Urinary bladder (tissue), 3 donors: ENCODE measurements at regions not wholly inside any gene's neighbourhood (a gene's known extent, or its start where the extent isn't known, plus 50 kb on each side); places are given as distances from the start of the nearest gene placed in this dataset.
"Not testable (repeated sequence)": the region's sequence is repeated elsewhere in the genome, so short reads cannot be mapped to it uniquely, and the experiment has no call there.

Experiments
- DNase-seq: peaks from one replicate; pipeline ENCODE4 v3.0.0-alpha.2; 2015; ENCODE audit errors: extremely low spot score
- H3K27ac ChIP-seq: one replicate; pipeline ENCODE4 v1.5.1; 2013; ENCODE audit warnings: low read depth, mild to moderate bottlenecking, moderate library complexity
- H3K36me3 ChIP-seq: one replicate; pipeline ENCODE4 v1.6.1; 2013; ENCODE audit warnings: mild to moderate bottlenecking, moderate library complexity; ENCODE audit not compliant: insufficient read depth
- H3K4me1 ChIP-seq: one replicate; pipeline ENCODE4 v1.6.1; 2013; ENCODE audit warnings: mild to moderate bottlenecking, moderate library complexity; ENCODE audit not compliant: insufficient read depth
- H3K4me3 ChIP-seq: one replicate; pipeline ENCODE4 v1.5.1; 2013; ENCODE audit warnings: low read depth, low read length
- WGBS: extraction: QIAGEN DNeasy Blood & Tissue Kit; methylation state at CpG from one replicate; pipeline ENCODE4 v1.1.7; 2013; 5-methylcytosine and 5-hydroxymethylcytosine counted together
- donor health status: healthy with polysubstance abuse.
- donor health status: healthy.

DNA sequence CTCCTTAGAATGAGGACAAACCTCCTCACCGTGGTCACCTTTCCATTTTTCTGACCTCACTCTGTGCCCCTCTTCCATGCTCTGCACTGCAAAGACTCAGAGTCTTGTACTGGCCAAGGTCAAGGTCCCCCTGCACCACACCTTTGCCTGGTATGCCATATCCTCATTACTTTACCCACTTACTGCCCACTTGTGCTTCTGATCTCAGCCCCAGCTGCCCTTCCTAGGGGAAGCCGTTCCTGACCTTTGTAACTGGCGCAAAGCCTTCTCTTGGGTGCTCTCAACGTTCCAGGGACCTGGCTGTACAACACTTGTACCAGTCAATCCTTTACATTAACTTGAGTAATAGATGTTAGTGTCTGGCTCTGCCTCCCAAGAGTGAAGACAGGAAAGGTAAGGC is 256.0 kb downstream of the SV2B start:
- Histone ChIP-seq H3K27ac (no peak overlapping the region), H3K4me3 (no peak overlapping the region), H3K4me1 (no peaks in the 10 kb centered on the region), H3K36me3 (no peaks in the 10 kb centered on the region)
- no peak for DNase-seq
- WGBS, result 79% methylated on average over 4 of the region's 4 CpGs

DNA sequence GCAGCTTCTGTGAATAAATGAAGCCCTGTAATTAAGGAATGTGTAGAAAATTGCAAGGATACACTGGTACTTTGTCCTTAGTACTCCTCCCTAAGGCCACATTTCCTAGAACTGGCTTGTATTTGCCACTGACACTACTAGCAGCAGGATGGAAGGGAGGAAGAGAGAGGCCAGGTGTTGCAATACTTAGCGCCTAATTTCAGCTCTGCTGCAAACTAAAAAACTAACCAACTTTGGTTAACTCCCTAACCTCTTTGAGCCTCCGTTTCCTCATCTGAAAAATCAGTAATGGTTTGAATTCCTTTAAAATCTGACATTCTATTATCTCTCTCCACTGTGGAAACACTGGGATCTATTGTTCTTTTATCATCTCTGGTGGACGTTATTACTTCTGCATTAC is 257.0 kb downstream of the SV2B start:
- no peaks in the 10 kb centered on the region for H3K4me1 ChIP-seq
- no peak for DNase-seq
- no peaks in the 10 kb centered on the region for H3K36me3 ChIP-seq
- H3K4me3 ChIP-seq, result no peak overlapping the region
- H3K27ac ChIP-seq, result no peak overlapping the region
- 64% methylated on average over 3 of the region's 3 CpGs for whole genome bisulfite sequencing

DNA sequence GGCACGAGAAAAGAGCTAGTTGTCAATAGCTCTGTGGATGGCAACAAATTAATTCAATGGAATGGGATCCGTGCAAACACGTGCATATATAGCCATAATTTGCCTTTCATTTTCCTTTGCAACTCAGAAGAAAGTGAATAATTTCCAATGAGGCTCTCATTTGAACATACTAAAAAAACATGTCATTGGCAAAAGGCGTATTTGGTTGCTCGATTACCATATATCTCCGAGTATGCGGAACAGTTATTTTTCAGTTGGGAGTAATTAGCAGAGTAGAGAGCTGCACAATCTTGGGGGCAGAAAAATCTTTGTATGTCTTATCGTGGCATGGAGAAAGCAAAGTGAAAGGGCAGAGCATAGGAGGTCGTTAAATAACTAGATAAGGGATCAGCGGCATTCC is 257.4 kb downstream of the SV2B start:
- H3K4me1 ChIP-seq, result no peaks in the 10 kb centered on the region
- H3K36me3 ChIP-seq, result no peaks in the 10 kb centered on the region
- H3K4me3 ChIP-seq, result no peak overlapping the region
- DNase-seq, result no peak
- no peak overlapping the region for H3K27ac ChIP-seq
- 72% methylated on average over 10 of the region's 10 CpGs for WGBS

DNA sequence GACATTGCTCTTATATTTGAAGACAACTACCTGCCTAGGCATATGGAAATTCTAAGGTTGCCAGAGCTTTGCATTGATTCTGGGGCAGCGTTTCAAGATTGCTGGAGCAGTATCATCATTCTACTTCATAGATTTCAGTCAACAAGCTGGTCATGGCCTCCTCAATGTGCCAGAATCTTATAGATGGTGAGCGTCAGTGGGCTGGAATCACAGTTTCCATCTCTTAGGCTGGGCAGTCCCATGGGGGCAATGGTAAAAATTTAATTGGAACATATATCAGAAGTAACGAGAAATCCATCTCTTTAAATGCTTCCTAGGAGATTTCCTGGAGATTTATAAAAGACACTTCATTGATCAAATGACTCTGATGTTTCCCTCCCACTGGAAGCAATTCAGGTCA is 258.3 kb downstream of the SV2B start:
- H3K27ac ChIP-seq, result no peak overlapping the region
- H3K4me3 ChIP-seq, result no peak overlapping the region
- DNase-seq, result no peak
- 65% methylated on average over 3 of the region's 3 CpGs for WGBS
- H3K4me1 ChIP-seq, result no peaks in the 10 kb centered on the region
- no peaks in the 10 kb centered on the region for H3K36me3 ChIP-seq

DNA sequence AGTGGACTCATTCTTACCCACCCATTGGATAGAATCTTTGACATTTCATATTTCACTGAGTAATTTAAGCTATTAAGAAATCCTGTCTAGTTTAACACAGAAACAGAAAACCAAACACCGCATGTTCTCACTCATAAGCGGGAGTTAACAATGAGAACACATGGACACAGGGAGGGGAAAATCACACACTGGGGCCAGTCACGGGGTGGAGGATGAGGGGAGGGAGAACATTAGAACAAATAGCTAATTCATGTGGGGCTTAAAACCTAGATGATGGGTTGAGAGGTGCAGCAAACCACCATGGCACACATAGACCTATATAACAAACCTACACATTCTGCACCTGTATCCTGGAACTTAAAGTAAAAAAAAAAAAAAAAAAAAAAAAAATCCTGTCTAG is 261.6 kb downstream of the SV2B start:
- H3K4me1 ChIP-seq, H3K4me3 ChIP-seq, DNase-seq, H3K36me3 ChIP-seq, H3K27ac ChIP-seq: not testable (repeated sequence)
- 72% methylated on average over 3 of the region's 3 CpGs for WGBS

DNA sequence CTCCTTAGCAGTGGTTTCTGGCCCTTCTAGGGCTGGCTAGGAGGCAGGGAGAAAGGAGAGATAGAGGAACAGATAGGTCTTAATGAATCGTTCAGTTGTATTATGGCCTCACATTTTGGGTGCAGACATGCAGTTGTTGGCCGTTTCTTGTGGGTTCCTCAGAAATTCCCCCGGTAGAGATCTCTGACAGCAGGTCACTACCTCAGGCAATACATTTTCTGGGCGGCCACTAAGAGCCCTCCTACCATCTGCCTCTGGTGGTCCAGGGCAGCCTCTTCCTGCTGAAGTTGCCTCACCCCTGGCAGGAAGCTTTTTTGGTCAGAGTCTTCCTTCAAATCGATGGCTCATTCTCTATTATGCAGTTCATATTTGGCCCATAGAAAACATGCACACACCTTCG is 266.1 kb downstream of the SV2B start:
- Histone ChIP-seq H3K4me1 (no peaks in the 10 kb centered on the region), H3K27ac (no peak overlapping the region), H3K4me3 (no peak overlapping the region), H3K36me3 (no peaks in the 10 kb centered on the region)
- 84% methylated on average over 6 of the region's 6 CpGs for WGBS
- no peak for DNase-seq

DNA sequence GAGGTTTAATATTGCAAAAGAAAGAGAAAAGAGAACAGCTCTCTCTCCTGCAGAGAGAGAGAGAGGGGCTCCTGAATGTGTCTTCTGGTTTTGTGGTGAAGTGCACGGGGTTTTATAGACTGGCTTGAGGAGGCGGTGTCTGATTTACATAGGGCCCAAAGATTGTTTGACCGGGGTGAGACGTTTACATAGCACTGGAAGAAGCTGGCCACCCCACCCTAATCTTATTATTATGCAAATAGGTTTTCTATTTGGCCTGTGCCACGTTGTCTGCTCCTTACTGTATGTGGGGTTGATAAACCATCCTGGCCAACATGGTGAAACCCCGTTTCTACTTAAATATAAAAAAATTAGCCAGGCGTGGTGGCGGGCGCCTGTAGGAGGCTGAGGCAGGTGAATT is 268.6 kb downstream of the SV2B start:
- WGBS, result 61% methylated on average over 9 of the region's 9 CpGs
- Histone ChIP-seq H3K4me3 (no peak overlapping the region), H3K36me3 (no peaks in the 10 kb centered on the region), H3K4me1 (no peaks in the 10 kb centered on the region), H3K27ac (no peak overlapping the region)
- no peak for DNase-seq

DNA sequence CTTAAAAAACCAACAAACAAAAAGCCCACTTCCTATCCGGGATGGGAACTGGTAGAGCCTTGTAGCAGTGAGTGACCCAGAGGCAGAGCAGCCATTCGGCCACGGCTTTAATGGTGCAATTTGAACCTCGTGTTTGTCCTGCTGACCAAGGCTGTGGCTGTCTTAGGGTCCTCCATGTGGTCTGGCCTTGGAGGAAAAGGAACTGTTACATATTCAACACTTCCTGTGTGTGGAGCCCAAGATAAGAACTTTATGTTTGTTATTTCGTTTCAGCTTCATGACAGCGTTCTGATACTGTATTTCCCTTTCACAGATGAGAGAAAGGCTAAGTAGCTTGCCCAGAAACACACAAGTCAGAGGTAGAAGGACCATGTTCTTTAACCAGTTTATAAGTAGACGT is 269.8 kb downstream of the SV2B start:
- Histone ChIP-seq H3K4me3 (no peak overlapping the region), H3K4me1 (no peaks in the 10 kb centered on the region), H3K27ac (no peak overlapping the region), H3K36me3 (no peaks in the 10 kb centered on the region)
- DNase-seq, result no peak
- 49% methylated on average over 7 of the region's 7 CpGs for WGBS

DNA sequence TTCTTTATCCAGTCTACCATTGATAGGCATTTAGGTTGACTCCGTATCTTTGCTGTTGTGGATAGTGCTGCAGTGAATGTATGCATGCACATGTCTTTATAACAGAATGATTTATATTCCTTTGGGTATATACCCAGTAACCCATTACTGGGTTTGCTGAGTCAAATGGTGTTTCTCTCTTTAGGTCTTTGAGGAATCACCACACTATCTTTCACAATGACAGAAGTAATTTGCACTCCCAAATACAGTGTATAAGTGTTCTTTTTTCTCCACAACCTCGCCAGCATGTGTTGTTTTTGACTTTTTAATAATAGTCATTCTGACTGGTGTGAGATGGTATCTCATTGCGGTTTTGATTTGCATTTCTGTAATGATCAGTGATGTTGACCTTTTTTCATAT is 271.3 kb downstream of the SV2B start:
- H3K36me3 ChIP-seq, DNase-seq, H3K4me1 ChIP-seq, H3K27ac ChIP-seq, H3K4me3 ChIP-seq: not testable (repeated sequence)
- WGBS, result 89% methylated on average over 3 of the region's 3 CpGs

DNA sequence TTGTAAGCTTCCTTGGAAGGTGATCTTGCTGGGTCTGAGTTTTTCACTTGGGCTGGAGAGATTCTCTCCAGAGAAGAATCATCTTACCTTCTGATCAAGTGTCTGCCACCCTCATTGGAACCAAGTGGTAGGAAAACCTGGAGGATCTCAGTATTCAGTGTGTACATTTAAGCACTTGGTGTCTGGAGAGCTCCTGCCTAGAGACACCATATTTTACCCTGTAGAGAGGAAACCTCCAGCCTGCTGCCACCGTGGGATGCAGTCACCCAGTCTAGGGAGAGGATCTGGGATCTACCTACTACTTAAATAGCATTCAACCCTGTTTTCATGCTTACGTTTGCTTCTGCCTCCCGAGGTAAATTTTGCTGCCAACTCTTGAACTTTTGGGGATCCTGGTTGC is 274.3 kb downstream of the SV2B start:
- Histone ChIP-seq H3K4me1 (no peaks in the 10 kb centered on the region), H3K27ac (no peak overlapping the region), H3K36me3 (no peaks in the 10 kb centered on the region), H3K4me3 (no peak overlapping the region)
- 88% methylated on average over 3 of the region's 3 CpGs for WGBS
- no peak for DNase-seq

DNA sequence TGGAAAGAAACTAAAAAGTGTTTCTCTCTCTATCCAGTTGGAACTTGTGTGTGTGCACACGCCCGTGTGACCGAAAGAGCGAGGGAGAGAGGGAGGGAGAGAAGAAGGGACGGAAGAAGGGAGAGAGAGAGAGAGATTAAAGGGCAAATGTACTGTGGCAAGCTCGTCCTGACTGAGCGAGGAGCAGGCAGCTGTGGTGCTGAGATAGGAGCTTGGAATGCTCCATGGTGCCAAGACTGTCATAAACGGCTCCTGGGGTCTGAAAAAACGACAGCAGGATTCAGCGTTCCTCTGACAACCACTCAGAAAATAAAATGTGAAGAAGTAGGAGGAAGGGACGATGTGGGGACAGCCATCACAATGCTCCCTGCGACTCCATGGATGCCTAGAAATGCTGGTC is 276.0 kb downstream of the SV2B start:
- DNase-seq, result no peak
- Histone ChIP-seq H3K4me3 (no peak overlapping the region), H3K4me1 (no peaks in the 10 kb centered on the region), H3K36me3 (no peaks in the 10 kb centered on the region), H3K27ac (no peak overlapping the region)
- WGBS, result 47% methylated on average over 12 of the region's 12 CpGs

DNA sequence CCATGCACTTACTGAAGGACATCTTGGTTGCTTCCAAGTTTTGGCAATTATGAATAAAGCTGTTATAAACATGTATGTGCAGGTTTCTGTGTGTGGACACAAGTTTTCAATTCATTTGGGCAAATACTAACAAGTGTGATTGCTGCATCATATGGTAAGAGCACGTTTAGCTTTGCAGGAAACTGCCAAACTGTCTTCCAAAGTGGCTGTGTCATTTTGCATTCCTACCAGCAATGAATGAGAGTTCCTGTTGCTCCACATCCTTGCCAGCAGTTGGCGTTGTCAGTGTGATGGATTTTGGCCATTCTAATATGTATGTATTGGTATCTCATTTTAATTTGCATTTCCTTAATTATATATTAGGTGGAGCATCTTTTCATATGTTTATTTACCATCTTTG is 280.1 kb downstream of the SV2B start:
- no peak overlapping the region for H3K27ac ChIP-seq
- 46% methylated on average over 2 of the region's 2 CpGs for WGBS
- no peaks in the 10 kb centered on the region for H3K36me3 ChIP-seq
- DNase-seq, result no peak
- H3K4me1 ChIP-seq, result no peaks in the 10 kb centered on the region
- no peak overlapping the region for H3K4me3 ChIP-seq

DNA sequence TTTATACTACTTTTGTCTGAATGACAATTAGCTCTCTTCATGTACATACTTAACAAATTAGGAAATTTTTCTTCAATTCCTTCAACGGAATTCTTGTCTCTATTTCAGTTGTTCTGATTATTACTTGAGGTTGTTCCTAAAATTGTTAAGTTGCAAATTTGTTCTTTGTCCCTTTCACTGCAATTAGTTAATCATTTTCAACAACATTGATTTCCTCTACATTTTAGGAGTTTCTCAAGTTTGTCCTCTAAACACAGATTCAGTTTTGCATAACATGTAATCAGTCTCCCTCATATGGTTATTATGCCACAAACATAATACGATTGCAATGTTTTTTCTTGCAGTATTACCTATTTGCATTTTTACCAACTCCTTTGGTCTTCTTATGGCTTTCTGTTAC is 283.5 kb downstream of the SV2B start:
- Histone ChIP-seq H3K36me3 (no peaks in the 10 kb centered on the region), H3K27ac (no peak overlapping the region), H3K4me1 (no peaks in the 10 kb centered on the region), H3K4me3 (no peak overlapping the region)
- WGBS, result 89% methylated on average over 2 of the region's 2 CpGs
- no peak for DNase-seq

DNA sequence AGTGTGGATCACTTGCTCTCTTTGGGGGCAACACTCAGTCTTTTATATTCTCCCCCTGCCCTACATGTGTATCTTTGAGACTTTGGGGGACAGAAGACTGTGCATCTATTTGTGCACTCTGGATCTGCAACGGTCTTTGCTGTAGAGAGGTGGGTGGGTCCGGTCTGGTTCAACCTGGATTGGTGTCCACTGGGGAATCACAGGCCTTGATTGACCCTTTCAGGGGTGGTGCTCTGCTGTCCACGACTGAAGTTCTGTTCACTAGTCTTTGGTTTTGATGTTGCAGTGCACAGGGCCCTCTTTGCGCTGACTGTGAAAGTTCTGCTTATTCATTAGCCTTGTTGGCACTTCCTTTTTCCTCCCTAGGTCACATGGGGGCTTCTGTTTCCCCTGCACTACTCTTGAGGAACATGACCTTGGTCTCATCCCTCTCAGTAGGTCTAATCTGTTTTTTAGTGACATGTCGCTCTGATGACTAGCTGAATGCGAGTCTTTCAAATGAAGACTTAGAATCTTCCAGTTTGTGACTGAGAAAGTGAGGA is 284.2 kb downstream of the SV2B start:
- Histone ChIP-seq H3K4me3 (no peak overlapping the region), H3K4me1 (no peaks in the 10 kb centered on the region), H3K27ac (no peak overlapping the region), H3K36me3 (no peaks in the 10 kb centered on the region)
- no peak for DNase-seq
- 80% methylated on average over 6 of the region's 6 CpGs for WGBS

DNA sequence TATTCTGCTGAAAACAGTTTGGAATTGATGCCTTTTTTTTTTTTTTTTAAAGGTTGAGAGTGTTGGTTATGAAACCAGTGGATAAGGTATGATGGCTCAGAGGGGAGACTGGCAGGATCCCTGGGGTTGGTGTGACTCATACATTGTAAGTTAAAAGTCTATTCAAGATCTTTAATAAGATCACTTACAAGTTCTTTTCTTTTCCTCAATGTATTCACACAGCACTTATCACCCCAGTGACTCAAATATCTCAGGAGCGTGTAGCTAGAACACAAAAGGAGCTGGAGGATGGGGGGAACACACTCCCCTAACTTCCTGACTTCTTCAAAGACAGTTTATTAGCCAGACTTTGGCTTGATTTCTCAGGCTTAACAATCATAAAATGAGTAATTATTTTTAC is 285.3 kb downstream of the SV2B start:
- H3K4me3 ChIP-seq, result no peak overlapping the region
- no peaks in the 10 kb centered on the region for H3K36me3 ChIP-seq
- H3K4me1 ChIP-seq, result no peaks in the 10 kb centered on the region
- no peak overlapping the region for H3K27ac ChIP-seq
- 31% methylated on average over 1 of the region's 1 CpG for WGBS
- DNase-seq, result no peak
